ENCODE measurements at regions not wholly inside any gene's neighbourhood (a gene's known extent, or its start where the extent isn't known, plus 50 kb on each side); places are given as distances from the start of the nearest gene placed in this dataset.

- H3K9me3 Mint-ChIP-seq (ENCODE audit: unreplicated experiment): peaks cover 7% of the 10 kb centered on the region
- H3K27me3 Mint-ChIP-seq (ENCODE audit: unreplicated experiment): no peaks in the 10 kb centered on the region
- H3K4me3 Mint-ChIP-seq (ENCODE audit: unreplicated experiment): no peak overlapping the region
- no peak overlapping the region for H3K27ac Mint-ChIP-seq (ENCODE audit: unreplicated experiment)
- H3K36me3 Mint-ChIP-seq (ENCODE audit: unreplicated experiment): no peaks in the 10 kb centered on the region
- no peak for DNase-seq (ENCODE audit: extremely low spot score, unreplicated experiment)
- H3K4me1 Mint-ChIP-seq (ENCODE audit: unreplicated experiment): no peaks in the 10 kb centered on the region
- no peak for TF ChIP-seq CTCF (IDR thresholded peaks at IDR 0.05)
Observed at GRCh38 chr20:54844346-54844745, 369.0 kb downstream of the DOK5 start.

GRCh38 chr20:54843865-54844264 lies 368.5 kb downstream of the DOK5 start:
- Mint-ChIP-seq H3K4me3 (ENCODE audit: unreplicated experiment) (no peak overlapping the region), H3K9me3 (ENCODE audit: unreplicated experiment) (peaks cover 7% of the 10 kb centered on the region), H3K27me3 (ENCODE audit: unreplicated experiment) (no peaks in the 10 kb centered on the region), H3K27ac (ENCODE audit: unreplicated experiment) (no peak overlapping the region), H3K4me1 (ENCODE audit: unreplicated experiment) (no peaks in the 10 kb centered on the region), H3K36me3 (ENCODE audit: unreplicated experiment) (no peaks in the 10 kb centered on the region)
- no peak for DNase-seq (ENCODE audit: extremely low spot score, unreplicated experiment)
- no peak for TF ChIP-seq CTCF (IDR thresholded peaks at IDR 0.05)

GRCh38 chr20:54843431-54843830 lies 368.0 kb downstream of the DOK5 start:
- DNase-seq (ENCODE audit: extremely low spot score, unreplicated experiment): no peak
- H3K4me1 Mint-ChIP-seq (ENCODE audit: unreplicated experiment): no peaks in the 10 kb centered on the region
- TF ChIP-seq CTCF (IDR thresholded peaks at IDR 0.05): no peak
- H3K9me3 Mint-ChIP-seq (ENCODE audit: unreplicated experiment): peaks cover 7% of the 10 kb centered on the region
- no peaks in the 10 kb centered on the region for H3K27me3 Mint-ChIP-seq (ENCODE audit: unreplicated experiment)
- H3K27ac Mint-ChIP-seq (ENCODE audit: unreplicated experiment): no peak overlapping the region
- H3K36me3 Mint-ChIP-seq (ENCODE audit: unreplicated experiment): no peaks in the 10 kb centered on the region
- no peak overlapping the region for H3K4me3 Mint-ChIP-seq (ENCODE audit: unreplicated experiment)

- H3K4me1 Mint-ChIP-seq (ENCODE audit: unreplicated experiment): no peaks in the 10 kb centered on the region
- H3K27me3 Mint-ChIP-seq (ENCODE audit: unreplicated experiment): no peaks in the 10 kb centered on the region
- H3K36me3 Mint-ChIP-seq (ENCODE audit: unreplicated experiment): no peaks in the 10 kb centered on the region
- H3K4me3 Mint-ChIP-seq (ENCODE audit: unreplicated experiment): no peak overlapping the region
- H3K9me3 Mint-ChIP-seq (ENCODE audit: unreplicated experiment): peaks cover 7% of the 10 kb centered on the region
- no peak for DNase-seq (ENCODE audit: extremely low spot score, unreplicated experiment)
- H3K27ac Mint-ChIP-seq (ENCODE audit: unreplicated experiment): no peak overlapping the region
- no peak for TF ChIP-seq CTCF (IDR thresholded peaks at IDR 0.05)
Observed at GRCh38 chr20:54839224-54839623, 363.8 kb downstream of the DOK5 start.

GRCh38 chr20:54837226-54837625 lies 361.8 kb downstream of the DOK5 start:
- Mint-ChIP-seq H3K4me3 (ENCODE audit: unreplicated experiment) (no peak overlapping the region), H3K36me3 (ENCODE audit: unreplicated experiment) (no peaks in the 10 kb centered on the region), H3K4me1 (ENCODE audit: unreplicated experiment) (no peaks in the 10 kb centered on the region), H3K27me3 (ENCODE audit: unreplicated experiment) (no peaks in the 10 kb centered on the region), H3K27ac (ENCODE audit: unreplicated experiment) (no peak overlapping the region), H3K9me3 (ENCODE audit: unreplicated experiment) (peaks cover 7% of the 10 kb centered on the region)
- no peak for DNase-seq (ENCODE audit: extremely low spot score, unreplicated experiment)
- TF ChIP-seq CTCF (IDR thresholded peaks at IDR 0.05): no peak
